HL-60 (cell line): ENCODE measurements at regions not wholly inside any gene's neighbourhood (a gene's known extent, or its start where the extent isn't known, plus 50 kb on each side); places are given as distances from the start of the nearest gene placed in this dataset.

Source experiments
- CTCF ChIP-seq: IDR thresholded peaks from one replicate; pipeline ENCODE4 v1.5.1; 2011; ENCODE audit warnings: low read length, control low read depth, inconsistent platforms; ENCODE audit not compliant: insufficient read depth
- POLR2AphosphoS5 ChIP-seq: IDR thresholded peaks from 2 replicates; pipeline ENCODE4 v1.6.1; 2012; ENCODE audit warnings: low read depth

GRCh38 chr6:94227741-94228140 lies 808.4 kb upstream of the EPHA7 start:
- TF ChIP-seq CTCF (no peak), POLR2AphosphoS5 (no peak)
